NT2/D1 (cell line): ENCODE measurements at regions not wholly inside any gene's neighbourhood (a gene's known extent, or its start where the extent isn't known, plus 50 kb on each side); places are given as distances from the start of the nearest gene placed in this dataset.

ENCODE experiments used
- DNase-seq: peaks from one replicate; pipeline ENCODE4 v3.0.0-alpha.2; 2011; ENCODE audit warnings: low read depth, low spot score
- H3K27me3 ChIP-seq: 2 replicates; pipeline ENCODE4 v1.6.0; 2011; ENCODE audit warnings: mild to moderate bottlenecking; ENCODE audit not compliant: insufficient read length, insufficient read depth
- H3K36me3 ChIP-seq: 2 replicates; pipeline ENCODE4 v1.6.1; 2011; ENCODE audit warnings: mild to moderate bottlenecking, low read length, mixed read lengths; ENCODE audit not compliant: insufficient read depth, insufficient read length
- H3K4me1 ChIP-seq: 2 replicates; pipeline ENCODE4 v1.5.1; 2011; ENCODE audit not compliant: insufficient read depth, insufficient read length
- H3K4me3 ChIP-seq: 2 replicates; pipeline ENCODE4 v1.5.1; 2011; ENCODE audit warnings: low read depth; ENCODE audit not compliant: insufficient read length
- H3K9ac ChIP-seq: 2 replicates; pipeline ENCODE4 v1.6.0; 2011; ENCODE audit warnings: low read depth; ENCODE audit not compliant: insufficient read length
- H3K9me3 ChIP-seq: 2 replicates; pipeline ENCODE4 v1.5.1; 2011; ENCODE audit warnings: mild to moderate bottlenecking, low read length; ENCODE audit not compliant: insufficient read depth
- SUZ12 ChIP-seq: IDR thresholded peaks from 2 replicates; pipeline ENCODE4 v1.6.1; 2011; ENCODE audit not compliant: insufficient read length, insufficient read depth; ENCODE audit errors: extremely low read depth
- YY1 ChIP-seq: IDR thresholded peaks from 2 replicates; pipeline ENCODE4 v1.6.1; 2011; ENCODE audit not compliant: insufficient read length, insufficient read depth
- ZNF274 ChIP-seq: IDR thresholded peaks from 2 replicates; pipeline ENCODE4 v1.6.1; 2011; ENCODE audit warnings: mild to moderate bottlenecking, low read depth, low read length

DNA sequence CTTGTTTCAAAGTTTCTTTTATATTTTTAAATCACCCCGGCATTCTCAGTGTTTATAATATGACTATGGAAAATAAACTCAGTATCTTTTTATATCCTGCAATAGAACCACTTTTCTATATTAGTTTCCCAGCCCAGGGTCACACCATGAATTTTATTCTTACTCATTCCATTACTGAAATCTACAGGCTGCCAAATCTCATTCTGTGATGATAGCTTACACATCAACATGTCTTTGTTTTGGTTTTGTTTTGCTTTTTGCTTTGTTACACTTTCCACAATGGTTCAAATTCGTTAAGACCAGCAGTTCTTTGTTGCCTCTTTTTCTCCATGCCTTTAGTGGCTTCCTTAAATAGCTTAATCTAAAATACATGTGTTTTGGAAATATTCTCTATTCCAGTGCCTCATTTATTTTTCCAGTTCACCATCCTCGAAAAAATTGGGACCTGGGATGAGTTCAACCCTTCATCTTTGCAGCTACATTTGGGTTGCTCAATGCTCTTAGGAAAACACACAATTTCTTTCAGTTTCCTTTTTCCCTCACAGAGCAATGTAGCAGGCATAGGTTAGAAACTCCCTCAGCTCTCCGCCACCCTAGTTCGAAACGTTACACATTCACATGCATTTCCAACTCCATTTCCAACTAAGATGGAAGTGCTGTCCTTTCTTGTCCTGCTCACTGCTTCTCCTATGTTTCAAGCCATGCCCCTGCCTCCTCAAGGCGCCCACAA, 1146.3 kb downstream of the MAT2B start:
- DNase-seq, result no peak
- Histone ChIP-seq H3K4me3 (no peak overlapping the region), H3K4me1 (no peaks in the 10 kb centered on the region), H3K9ac (no peak overlapping the region), H3K27me3 (no peaks in the 10 kb centered on the region), H3K9me3 (no peaks in the 10 kb centered on the region), H3K36me3 (no peaks in the 10 kb centered on the region)
- TF ChIP-seq SUZ12 (no peak), YY1 (no peak), ZNF274 (no peak)

DNA sequence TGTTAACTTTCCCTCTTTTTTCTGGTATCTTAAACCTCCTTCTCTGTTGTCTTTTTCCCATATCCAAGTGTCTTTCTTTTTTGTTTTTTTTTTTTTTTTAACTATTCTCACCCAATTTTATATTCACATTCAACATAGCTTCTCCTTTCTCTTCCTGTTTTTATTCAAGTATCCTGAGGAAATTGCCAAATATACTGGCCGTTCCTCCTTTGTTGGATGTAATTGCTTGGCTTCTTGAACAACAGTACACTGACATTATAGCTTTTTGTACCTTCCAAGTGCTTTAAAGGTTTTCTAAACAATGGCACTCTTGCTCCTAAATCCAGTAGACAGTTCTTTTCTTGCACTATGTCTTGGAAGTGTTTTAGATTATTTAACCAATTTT, 1146.8 kb downstream of the MAT2B start:
- Histone ChIP-seq H3K9ac (no peak overlapping the region), H3K4me3 (no peak overlapping the region), H3K4me1 (no peaks in the 10 kb centered on the region), H3K27me3 (no peaks in the 10 kb centered on the region), H3K36me3 (no peaks in the 10 kb centered on the region), H3K9me3 (no peaks in the 10 kb centered on the region)
- TF ChIP-seq SUZ12 (no peak), ZNF274 (no peak), YY1 (no peak)
- DNase-seq, result no peak

DNA sequence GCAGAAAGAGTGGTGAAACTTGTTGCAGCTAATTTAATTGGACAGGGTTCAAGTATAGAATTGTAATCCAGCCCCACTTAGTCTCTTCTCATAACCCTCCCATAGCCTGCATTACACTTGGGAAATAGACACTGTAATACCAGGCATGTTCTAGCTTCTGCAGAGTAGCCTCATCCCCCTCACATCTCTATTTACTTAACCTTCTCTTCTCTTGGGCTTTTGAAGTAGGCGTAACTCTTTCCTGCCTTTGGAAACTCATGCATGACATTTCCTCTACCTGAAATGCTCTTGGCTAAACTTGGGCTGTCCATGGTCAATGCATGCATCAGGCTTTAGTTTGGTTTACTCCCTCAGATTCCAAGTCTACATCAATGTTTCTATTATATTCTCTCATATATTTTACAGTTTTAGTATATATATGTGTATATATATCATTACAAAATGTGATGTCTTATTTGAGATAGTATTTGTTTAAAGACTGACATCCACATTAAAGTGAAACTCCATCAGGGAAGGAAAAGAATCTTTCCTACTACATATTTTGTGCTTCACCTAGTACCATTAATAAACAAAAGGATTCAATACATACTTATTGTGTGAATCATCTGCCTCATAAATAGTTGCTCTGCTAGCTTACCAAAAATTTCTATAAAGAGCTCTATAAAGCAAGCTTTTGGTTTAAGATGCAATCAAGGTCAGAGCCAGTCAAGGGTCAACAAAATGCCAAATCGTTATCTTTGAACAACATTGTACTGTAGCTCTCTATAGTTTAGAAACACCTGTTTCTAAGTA, 1158.0 kb downstream of the MAT2B start:
- H3K4me3 ChIP-seq, result no peak overlapping the region
- no peaks in the 10 kb centered on the region for H3K27me3 ChIP-seq
- no peak for TF ChIP-seq YY1
- no peak for TF ChIP-seq ZNF274
- no peak for TF ChIP-seq SUZ12
- DNase-seq, result no peak
- no peaks in the 10 kb centered on the region for H3K36me3 ChIP-seq
- H3K9me3 ChIP-seq, result no peaks in the 10 kb centered on the region
- H3K9ac ChIP-seq, result no peak overlapping the region
- H3K4me1 ChIP-seq, result no peaks in the 10 kb centered on the region

DNA sequence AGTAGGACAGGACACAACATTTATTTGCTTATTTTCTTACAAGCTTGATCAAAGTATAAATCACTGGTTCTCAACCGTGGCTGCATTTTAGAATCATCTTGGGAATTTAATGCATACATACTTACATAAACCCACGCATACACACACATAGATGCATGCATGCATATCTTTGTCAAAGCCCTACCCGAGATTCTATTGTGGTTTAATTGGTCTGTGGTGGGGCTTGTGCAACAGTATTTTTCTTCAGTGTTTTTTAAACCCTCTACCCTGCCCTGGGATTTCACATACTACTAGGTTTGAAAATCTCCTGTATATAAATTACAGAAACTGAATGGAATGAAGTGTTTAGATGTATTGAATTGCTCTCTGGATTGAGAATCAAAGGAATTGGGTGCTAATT, 1166.2 kb downstream of the MAT2B start:
- H3K4me3 ChIP-seq, result no peak overlapping the region
- no peaks in the 10 kb centered on the region for H3K4me1 ChIP-seq
- no peaks in the 10 kb centered on the region for H3K36me3 ChIP-seq
- no peak overlapping the region for H3K9ac ChIP-seq
- no peak for TF ChIP-seq YY1
- TF ChIP-seq SUZ12, result no peak
- no peak for TF ChIP-seq ZNF274
- no peak for DNase-seq
- H3K9me3 ChIP-seq, result no peaks in the 10 kb centered on the region
- H3K27me3 ChIP-seq, result no peaks in the 10 kb centered on the region

DNA sequence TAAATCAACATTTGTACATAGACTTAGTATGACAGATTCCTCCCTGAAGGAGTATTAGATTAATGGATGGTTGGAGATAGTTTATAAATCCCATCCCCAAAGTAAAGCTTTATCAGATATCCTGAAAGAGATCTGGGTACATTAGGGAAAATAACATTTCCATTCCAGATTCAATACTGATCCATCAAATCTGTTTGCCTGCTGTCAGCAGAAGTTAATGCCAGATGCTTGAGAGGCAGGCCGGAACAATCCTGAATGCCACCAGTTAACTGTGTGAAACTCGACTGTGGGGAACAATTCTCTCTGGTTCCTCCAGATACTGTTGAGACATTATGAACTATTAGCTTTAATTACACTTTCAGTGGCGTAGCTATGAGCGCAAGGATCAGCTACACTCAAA, 1166.8 kb downstream of the MAT2B start:
- Histone ChIP-seq H3K27me3 (no peaks in the 10 kb centered on the region), H3K9ac (no peak overlapping the region), H3K36me3 (no peaks in the 10 kb centered on the region), H3K4me3 (no peak overlapping the region), H3K4me1 (no peaks in the 10 kb centered on the region), H3K9me3 (no peaks in the 10 kb centered on the region)
- DNase-seq, result no peak
- TF ChIP-seq SUZ12 (no peak), YY1 (no peak), ZNF274 (no peak)

DNA sequence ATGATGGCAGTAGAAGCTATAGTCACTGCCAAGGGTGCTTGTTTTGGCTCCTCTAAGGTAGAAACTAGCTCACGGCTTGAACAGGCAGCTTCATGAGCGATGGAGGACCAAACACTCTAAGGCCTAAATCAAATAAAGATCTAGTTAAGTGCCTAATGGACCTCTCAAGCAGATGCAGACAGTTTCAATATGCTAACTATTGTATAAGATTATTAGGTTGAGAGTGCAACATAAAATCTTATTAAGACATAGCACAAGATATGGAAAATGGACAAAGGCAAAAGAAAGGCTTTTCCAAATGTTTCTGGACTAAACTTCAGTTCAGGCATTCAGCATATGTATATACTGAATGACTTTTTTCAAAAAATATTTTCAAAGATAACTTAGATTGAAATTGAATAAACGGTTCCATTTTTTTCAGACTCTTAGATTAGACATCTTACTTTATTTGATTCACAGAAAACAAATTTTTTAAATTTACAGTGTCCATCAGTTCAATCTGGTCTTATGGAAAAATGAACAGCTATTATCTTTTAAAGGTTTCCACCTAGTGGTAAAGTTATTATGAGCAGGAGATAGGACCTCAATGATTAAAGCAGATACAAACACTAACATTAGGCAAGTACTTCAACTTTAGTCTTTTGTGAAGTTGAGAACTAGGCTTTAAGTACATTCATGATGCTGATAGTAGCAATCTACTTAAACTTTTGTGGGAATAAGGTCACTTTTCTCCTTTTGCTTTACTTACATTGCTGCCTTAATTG, 1167.7 kb downstream of the MAT2B start:
- Histone ChIP-seq H3K36me3 (no peaks in the 10 kb centered on the region), H3K4me1 (no peaks in the 10 kb centered on the region), H3K4me3 (no peak overlapping the region), H3K9ac (no peak overlapping the region), H3K9me3 (no peaks in the 10 kb centered on the region), H3K27me3 (no peaks in the 10 kb centered on the region)
- DNase-seq, result no peak
- TF ChIP-seq SUZ12 (no peak), ZNF274 (no peak), YY1 (no peak)

DNA sequence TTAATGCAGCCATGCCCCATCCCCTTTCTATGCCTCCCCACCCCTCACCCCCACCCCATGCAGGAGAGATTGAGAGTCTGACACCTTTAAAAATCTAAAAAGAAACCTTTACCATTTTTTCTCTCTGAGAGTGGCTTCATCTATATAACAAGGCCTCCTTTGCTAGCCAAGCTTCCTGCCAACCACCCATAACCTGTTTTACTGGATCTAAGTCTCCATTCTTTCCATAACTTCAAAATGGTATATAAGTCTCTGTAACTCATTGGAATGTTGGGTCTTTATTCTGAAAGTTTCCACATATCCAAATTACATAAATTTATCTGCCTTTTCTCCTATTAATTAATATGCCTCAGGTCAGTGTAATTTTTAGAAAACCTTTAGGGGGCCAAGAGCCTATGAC, 1174.0 kb downstream of the MAT2B start:
- H3K27me3 ChIP-seq, result no peaks in the 10 kb centered on the region
- no peaks in the 10 kb centered on the region for H3K9me3 ChIP-seq
- no peak overlapping the region for H3K4me3 ChIP-seq
- H3K4me1 ChIP-seq, result no peaks in the 10 kb centered on the region
- H3K36me3 ChIP-seq, result no peaks in the 10 kb centered on the region
- TF ChIP-seq YY1 (no peak), ZNF274 (no peak), SUZ12 (no peak)
- no peak for DNase-seq
- H3K9ac ChIP-seq, result no peak overlapping the region
